ENCODE measurements at regions not wholly inside any gene's neighbourhood (a gene's known extent, or its start where the extent isn't known, plus 50 kb on each side); places are given as distances from the start of the nearest gene placed in this dataset.
A peak's percentile ranks its signal among the peaks of the same experiment; 100 is the strongest.

DNA sequence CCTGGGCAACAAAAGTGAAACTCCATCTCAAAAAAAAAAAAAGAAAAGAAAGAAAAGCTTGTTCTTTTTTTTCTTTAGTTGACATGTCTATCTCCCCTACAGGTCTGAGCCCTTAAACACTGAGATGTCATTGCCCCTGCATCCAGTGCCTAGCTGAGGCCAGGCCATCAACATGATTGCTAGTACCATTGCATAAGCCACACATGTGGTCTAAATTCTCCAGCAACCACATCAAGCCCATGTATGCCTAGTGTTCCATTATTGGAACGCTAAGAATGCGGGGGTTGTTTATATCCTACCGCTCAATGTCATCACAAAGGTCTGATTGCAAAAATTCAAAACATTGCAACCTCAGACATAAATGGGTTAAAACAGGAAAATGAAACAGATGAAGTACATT, 62.7 kb downstream of the NPTX2 start:
- no peak for DNase-seq
- Histone ChIP-seq H3K9me3 (ENCODE audit: severe bottlenecking) (no peaks in the 10 kb centered on the region), H3K4me3 (ENCODE audit: low read depth, low read length) (no peak overlapping the region), H3K27ac (no peak overlapping the region), H3K36me3 (no peaks in the 10 kb centered on the region), H3K27me3 (ENCODE audit: insufficient read depth, low read depth, severe bottlenecking) (no peaks in the 10 kb centered on the region)
- TF ChIP-seq, protein P1, sequence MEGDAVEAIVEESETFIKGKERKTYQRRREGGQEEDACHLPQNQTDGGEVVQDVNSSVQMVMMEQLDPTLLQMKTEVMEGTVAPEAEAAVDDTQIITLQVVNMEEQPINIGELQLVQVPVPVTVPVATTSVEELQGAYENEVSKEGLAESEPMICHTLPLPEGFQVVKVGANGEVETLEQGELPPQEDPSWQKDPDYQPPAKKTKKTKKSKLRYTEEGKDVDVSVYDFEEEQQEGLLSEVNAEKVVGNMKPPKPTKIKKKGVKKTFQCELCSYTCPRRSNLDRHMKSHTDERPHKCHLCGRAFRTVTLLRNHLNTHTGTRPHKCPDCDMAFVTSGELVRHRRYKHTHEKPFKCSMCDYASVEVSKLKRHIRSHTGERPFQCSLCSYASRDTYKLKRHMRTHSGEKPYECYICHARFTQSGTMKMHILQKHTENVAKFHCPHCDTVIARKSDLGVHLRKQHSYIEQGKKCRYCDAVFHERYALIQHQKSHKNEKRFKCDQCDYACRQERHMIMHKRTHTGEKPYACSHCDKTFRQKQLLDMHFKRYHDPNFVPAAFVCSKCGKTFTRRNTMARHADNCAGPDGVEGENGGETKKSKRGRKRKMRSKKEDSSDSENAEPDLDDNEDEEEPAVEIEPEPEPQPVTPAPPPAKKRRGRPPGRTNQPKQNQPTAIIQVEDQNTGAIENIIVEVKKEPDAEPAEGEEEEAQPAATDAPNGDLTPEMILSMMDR (IDR thresholded peaks at IDR 0.05; ENCODE audit: low read depth, low read length) = no peak

DNA sequence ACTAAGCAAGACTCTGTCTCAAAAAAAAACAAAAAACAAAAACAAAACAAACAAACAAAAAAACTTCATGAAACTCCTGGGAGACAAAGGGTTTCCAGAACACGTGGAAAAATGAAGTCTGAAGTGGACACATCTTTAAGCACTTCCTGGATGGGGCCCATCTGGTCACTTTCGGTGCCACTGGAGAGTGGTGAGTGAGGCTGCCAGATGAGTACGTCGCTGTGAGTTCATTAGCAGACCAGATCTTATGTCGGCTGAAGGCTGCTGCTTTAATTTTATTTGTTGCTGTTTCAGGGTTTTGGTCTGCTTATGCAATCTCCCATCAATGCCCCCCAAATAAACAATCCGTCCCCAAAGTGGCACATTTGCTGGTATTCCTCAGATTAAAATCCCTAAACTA, 64.4 kb downstream of the NPTX2 start:
- Histone ChIP-seq H3K9me3 (ENCODE audit: severe bottlenecking) (peaks cover 4% of the 10 kb centered on the region), H3K36me3 (no peaks in the 10 kb centered on the region), H3K27me3 (ENCODE audit: insufficient read depth, low read depth, severe bottlenecking) (no peaks in the 10 kb centered on the region), H3K4me3 (ENCODE audit: low read depth, low read length) (no peak overlapping the region), H3K27ac (no peak overlapping the region)
- TF ChIP-seq, protein P1 (IDR thresholded peaks at IDR 0.05; ENCODE audit: low read depth, low read length) = no peak
- peak; percentile 19 for DNase-seq

DNA sequence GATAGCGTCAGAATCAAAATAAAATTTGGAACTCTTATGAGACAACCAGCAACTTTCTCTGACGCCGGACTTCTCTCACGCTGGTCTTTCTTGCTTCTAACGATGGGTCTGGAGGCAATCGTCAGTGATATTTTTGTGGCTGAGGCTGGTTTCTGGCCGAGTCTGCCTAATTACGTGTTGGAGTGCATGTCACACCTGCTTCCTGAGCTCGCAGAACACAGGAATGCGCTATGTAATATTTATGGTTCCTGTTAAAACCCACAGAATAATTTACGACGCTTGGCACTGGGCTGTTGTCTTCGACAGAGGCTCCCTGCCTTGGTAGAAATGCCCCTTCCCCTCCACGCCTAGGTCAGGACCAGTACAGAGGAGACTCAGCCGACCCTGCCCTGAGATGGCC, 64.9 kb downstream of the NPTX2 start:
- DNase-seq = no peak
- no peak overlapping the region for H3K27ac ChIP-seq
- TF ChIP-seq, protein P1 (IDR thresholded peaks at IDR 0.05; ENCODE audit: low read depth, low read length) = no peak
- H3K27me3 ChIP-seq (ENCODE audit: insufficient read depth, low read depth, severe bottlenecking) = no peaks in the 10 kb centered on the region
- H3K4me3 ChIP-seq (ENCODE audit: low read depth, low read length) = no peak overlapping the region
- H3K9me3 ChIP-seq (ENCODE audit: severe bottlenecking) = peaks cover 4% of the 10 kb centered on the region
- no peaks in the 10 kb centered on the region for H3K36me3 ChIP-seq

DNA sequence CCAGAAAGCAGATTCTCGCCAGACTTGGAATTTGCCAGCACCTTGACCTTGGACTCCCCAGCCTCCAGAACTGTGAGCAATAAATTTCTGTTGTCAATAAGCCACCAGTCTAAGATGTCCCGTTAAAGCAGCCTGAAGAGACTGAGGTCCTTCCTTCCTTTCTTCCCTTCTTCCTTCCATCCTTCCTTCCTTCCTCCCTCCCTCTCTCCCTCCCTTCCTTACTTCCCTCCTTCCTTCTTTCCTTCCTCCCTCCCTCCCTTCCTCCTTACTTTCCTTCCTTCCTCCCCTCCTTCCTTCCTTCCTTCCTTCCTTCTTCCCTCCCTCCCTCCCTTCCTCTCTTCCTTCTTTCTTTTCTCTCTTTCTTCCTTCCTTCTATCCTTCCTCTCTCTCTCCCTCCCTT, 66.4 kb downstream of the NPTX2 start:
- H3K9me3 ChIP-seq (ENCODE audit: severe bottlenecking) = peaks cover 4% of the 10 kb centered on the region
- H3K4me3 ChIP-seq (ENCODE audit: low read depth, low read length) = no peak overlapping the region
- no peaks in the 10 kb centered on the region for H3K36me3 ChIP-seq
- no peak overlapping the region for H3K27ac ChIP-seq
- no peaks in the 10 kb centered on the region for H3K27me3 ChIP-seq (ENCODE audit: insufficient read depth, low read depth, severe bottlenecking)
- no peak for DNase-seq
- TF ChIP-seq, protein P1 (IDR thresholded peaks at IDR 0.05; ENCODE audit: low read depth, low read length) = no peak

DNA sequence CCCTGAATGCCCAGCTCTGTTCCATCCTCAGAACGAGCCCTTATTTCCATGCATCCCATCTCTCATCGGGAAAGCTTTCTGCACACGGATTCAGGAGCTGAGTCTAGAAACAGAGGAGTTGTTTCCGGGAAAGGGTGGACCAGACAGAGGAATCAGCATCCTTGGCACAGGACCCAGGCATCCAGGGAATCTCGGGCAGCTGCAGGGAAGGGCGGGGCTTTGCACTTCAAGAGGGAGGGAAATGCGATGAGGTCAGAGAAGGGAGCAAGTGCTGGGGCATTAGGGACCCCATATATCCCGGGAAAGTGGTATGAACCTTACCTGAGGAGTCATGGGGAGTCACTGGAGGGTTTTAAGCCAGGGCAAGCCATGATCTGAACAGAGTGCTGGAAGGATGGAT, 68.5 kb downstream of the NPTX2 start:
- Histone ChIP-seq H3K4me3 (ENCODE audit: low read depth, low read length) (no peak overlapping the region), H3K36me3 (no peaks in the 10 kb centered on the region), H3K9me3 (ENCODE audit: severe bottlenecking) (peaks cover 4% of the 10 kb centered on the region), H3K27me3 (ENCODE audit: insufficient read depth, low read depth, severe bottlenecking) (no peaks in the 10 kb centered on the region), H3K27ac (no peak overlapping the region)
- DNase-seq = no peak
- TF ChIP-seq, protein P1 (IDR thresholded peaks at IDR 0.05; ENCODE audit: low read depth, low read length) = no peak

DNA sequence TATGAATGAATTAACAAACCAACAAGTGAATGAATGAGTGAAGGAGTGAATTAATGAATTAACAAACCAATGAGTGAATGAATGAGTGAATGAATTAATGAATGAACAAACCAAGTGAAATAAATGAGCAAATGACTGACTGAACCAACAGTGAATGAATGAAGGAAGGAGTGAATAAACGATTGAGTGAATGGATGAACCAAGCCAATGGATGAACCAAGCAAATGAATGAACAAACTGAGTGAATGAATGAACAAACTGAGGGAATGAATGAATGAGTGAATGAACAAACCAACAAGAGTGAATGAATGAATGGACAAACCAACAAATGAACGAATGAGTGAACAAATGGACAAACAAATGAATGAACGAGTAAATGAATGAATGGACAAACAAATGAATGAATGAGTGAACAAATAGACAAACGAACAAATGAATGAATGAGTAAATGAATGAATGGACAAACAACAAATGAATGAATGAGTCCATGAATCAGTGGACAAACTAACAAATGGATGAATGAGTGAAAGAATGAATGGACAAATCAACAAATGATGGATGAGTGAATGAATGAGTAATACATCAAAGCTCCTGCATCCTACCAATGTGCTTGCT, 69.5 kb downstream of the NPTX2 start:
- no peaks in the 10 kb centered on the region for H3K36me3 ChIP-seq

More for the DNA sequence above, 69.5 kb downstream of the NPTX2 start:
- no peaks in the 10 kb centered on the region for H3K27me3 ChIP-seq (ENCODE audit: insufficient read depth, low read depth, severe bottlenecking)
- no peak for DNase-seq
- TF ChIP-seq, protein P1 (IDR thresholded peaks at IDR 0.05; ENCODE audit: low read depth, low read length) = no peak
- H3K27ac ChIP-seq = no peak overlapping the region
- peaks cover 4% of the 10 kb centered on the region for H3K9me3 ChIP-seq (ENCODE audit: severe bottlenecking)
- H3K4me3 ChIP-seq (ENCODE audit: low read depth, low read length) = no peak overlapping the region
